Ishikawa (cell line): ENCODE measurements at regions not wholly inside any gene's neighbourhood (a gene's known extent, or its start where the extent isn't known, plus 50 kb on each side); places are given as distances from the start of the nearest gene placed in this dataset.

Experiments
- CEBPB ChIP-seq: IDR thresholded peaks from 2 replicates; pipeline ENCODE4 v1.6.1; 2012
- CREB1 ChIP-seq: IDR thresholded peaks from 2 replicates; pipeline ENCODE4 v1.6.1; 2012; ENCODE audit warnings: low read depth
- EGR1 ChIP-seq: IDR thresholded peaks from 2 replicates; pipeline ENCODE4 v1.6.1; 2012
- EP300 ChIP-seq: IDR thresholded peaks from 2 replicates; pipeline ENCODE4 v1.6.1; 2012; ENCODE audit warnings: borderline replicate concordance
- FOXM1 ChIP-seq: IDR thresholded peaks from 2 replicates; pipeline ENCODE4 v1.6.1; 2012; ENCODE audit warnings: low read depth, borderline replicate concordance
- NFIC ChIP-seq: IDR thresholded peaks from 2 replicates; pipeline ENCODE4 v1.6.1; 2012
- RAD21 ChIP-seq: IDR thresholded peaks from 2 replicates; pipeline ENCODE4 v1.6.1; 2012; ENCODE audit warnings: low read depth
- TAF1 ChIP-seq: IDR thresholded peaks from 2 replicates; pipeline ENCODE4 v1.6.1; 2012; ENCODE audit warnings: low read depth, mild to moderate bottlenecking
- TCF12 ChIP-seq: IDR thresholded peaks from 2 replicates; pipeline ENCODE4 v1.6.1; 2012; ENCODE audit warnings: low read depth
- TEAD4 ChIP-seq: IDR thresholded peaks from 2 replicates; pipeline ENCODE4 v1.6.1; 2012
- YY1 ChIP-seq: IDR thresholded peaks from 2 replicates; pipeline ENCODE4 v1.6.1; 2012; ENCODE audit warnings: low read depth
- ZBTB7A ChIP-seq: IDR thresholded peaks from 2 replicates; pipeline ENCODE4 v1.6.1; 2012; ENCODE audit warnings: low read depth
- TF ChIP-seq, protein P1 (sequence below): IDR thresholded peaks from 2 replicates; pipeline ENCODE4 v1.6.1; 2012
- TF ChIP-seq, protein P2 (sequence below): IDR thresholded peaks from 2 replicates; pipeline ENCODE4 v1.6.1; 2012
- TF ChIP-seq, protein P3 (sequence below): IDR thresholded peaks from 2 replicates; pipeline ENCODE4 v1.6.1; 2012; ENCODE audit warnings: low read depth, mild to moderate bottlenecking

DNA sequence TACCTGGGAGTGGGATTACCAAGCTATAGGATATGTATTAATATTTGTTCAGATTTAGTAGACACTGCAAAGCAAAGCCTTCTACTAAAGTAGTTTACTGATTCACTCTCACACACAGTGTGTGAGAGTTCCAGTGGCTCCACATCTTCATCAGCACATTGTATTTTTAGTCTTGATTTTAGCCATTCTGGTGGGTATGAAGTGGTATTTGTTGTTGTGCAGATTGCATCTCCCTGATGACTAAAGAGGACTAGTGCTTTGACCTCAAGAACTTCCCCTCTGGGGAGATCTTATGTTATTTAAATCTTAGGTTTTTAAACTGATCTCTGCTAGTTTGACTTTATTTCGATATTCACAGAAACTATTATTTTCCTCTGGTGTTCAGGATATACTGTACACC, 479.7 kb upstream of the RGS6 start:
- TF ChIP-seq, protein P1, sequence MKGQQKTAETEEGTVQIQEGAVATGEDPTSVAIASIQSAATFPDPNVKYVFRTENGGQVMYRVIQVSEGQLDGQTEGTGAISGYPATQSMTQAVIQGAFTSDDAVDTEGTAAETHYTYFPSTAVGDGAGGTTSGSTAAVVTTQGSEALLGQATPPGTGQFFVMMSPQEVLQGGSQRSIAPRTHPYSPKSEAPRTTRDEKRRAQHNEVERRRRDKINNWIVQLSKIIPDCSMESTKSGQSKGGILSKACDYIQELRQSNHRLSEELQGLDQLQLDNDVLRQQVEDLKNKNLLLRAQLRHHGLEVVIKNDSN: no peak
- TF ChIP-seq, protein P2, sequence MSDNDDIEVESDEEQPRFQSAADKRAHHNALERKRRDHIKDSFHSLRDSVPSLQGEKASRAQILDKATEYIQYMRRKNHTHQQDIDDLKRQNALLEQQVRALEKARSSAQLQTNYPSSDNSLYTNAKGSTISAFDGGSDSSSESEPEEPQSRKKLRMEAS: no peak
- TF ChIP-seq, protein P3, sequence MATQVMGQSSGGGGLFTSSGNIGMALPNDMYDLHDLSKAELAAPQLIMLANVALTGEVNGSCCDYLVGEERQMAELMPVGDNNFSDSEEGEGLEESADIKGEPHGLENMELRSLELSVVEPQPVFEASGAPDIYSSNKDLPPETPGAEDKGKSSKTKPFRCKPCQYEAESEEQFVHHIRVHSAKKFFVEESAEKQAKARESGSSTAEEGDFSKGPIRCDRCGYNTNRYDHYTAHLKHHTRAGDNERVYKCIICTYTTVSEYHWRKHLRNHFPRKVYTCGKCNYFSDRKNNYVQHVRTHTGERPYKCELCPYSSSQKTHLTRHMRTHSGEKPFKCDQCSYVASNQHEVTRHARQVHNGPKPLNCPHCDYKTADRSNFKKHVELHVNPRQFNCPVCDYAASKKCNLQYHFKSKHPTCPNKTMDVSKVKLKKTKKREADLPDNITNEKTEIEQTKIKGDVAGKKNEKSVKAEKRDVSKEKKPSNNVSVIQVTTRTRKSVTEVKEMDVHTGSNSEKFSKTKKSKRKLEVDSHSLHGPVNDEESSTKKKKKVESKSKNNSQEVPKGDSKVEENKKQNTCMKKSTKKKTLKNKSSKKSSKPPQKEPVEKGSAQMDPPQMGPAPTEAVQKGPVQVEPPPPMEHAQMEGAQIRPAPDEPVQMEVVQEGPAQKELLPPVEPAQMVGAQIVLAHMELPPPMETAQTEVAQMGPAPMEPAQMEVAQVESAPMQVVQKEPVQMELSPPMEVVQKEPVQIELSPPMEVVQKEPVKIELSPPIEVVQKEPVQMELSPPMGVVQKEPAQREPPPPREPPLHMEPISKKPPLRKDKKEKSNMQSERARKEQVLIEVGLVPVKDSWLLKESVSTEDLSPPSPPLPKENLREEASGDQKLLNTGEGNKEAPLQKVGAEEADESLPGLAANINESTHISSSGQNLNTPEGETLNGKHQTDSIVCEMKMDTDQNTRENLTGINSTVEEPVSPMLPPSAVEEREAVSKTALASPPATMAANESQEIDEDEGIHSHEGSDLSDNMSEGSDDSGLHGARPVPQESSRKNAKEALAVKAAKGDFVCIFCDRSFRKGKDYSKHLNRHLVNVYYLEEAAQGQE: no peak
- TF ChIP-seq EP300: no peak
- TF ChIP-seq YY1: no peak
- TF ChIP-seq TEAD4: no peak
- no peak for TF ChIP-seq CREB1
- no peak for TF ChIP-seq NFIC
- TF ChIP-seq ZBTB7A: no peak

DNA sequence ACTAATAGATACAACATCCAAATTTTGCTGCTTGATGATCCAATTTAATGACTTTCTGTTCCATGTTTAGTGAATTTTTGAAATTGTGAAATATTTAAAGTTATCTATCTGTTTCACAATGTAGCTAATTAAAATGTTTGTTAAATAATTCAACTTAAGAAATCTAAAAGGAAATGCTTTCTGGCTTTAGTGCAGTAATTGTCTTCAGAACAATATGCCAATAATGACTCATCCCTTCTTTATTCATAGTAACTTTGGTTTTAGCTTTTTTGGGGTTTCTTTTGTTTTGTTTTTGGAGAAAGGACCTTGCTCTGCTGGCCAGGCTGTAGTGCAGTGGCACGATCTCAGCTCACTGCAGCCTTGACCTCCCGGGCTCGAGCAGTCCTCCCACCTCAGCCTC, 479.2 kb upstream of the RGS6 start:
- no peak for TF ChIP-seq TCF12
- TF ChIP-seq TAF1: no peak
- no peak for TF ChIP-seq FOXM1
- TF ChIP-seq TEAD4: no peak
- TF ChIP-seq, protein P1: no peak
- TF ChIP-seq RAD21: no peak
- no peak for TF ChIP-seq YY1
- TF ChIP-seq, protein P2: no peak
- TF ChIP-seq EGR1: no peak

DNA sequence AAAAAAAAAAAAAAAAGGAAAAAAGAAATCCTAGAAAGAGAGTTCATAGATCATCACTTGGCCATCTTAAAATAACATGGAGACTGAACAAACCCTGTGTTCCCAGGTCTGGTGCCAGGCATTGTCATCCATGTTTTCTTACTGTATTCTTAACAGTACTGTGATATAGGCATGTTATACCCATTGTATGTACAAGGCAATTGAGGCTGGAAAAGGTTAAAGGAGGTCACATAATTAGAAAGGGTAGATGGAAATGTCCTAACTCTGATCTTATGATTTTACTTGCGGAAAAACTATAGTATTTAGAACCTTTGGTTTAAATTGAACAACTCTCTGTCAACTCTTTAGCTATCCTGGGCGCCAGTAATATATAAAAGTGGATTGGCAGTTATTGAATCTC, 478.2 kb upstream of the RGS6 start:
- TF ChIP-seq, protein P1: no peak
- TF ChIP-seq YY1 (no peak), TEAD4 (no peak), EP300 (no peak), ZBTB7A (no peak), TAF1 (no peak), CEBPB (no peak), EGR1 (no peak), RAD21 (no peak), NFIC (no peak), TCF12 (no peak), CREB1 (no peak), FOXM1 (no peak)
- TF ChIP-seq, protein P3: no peak
- TF ChIP-seq, protein P2: no peak

DNA sequence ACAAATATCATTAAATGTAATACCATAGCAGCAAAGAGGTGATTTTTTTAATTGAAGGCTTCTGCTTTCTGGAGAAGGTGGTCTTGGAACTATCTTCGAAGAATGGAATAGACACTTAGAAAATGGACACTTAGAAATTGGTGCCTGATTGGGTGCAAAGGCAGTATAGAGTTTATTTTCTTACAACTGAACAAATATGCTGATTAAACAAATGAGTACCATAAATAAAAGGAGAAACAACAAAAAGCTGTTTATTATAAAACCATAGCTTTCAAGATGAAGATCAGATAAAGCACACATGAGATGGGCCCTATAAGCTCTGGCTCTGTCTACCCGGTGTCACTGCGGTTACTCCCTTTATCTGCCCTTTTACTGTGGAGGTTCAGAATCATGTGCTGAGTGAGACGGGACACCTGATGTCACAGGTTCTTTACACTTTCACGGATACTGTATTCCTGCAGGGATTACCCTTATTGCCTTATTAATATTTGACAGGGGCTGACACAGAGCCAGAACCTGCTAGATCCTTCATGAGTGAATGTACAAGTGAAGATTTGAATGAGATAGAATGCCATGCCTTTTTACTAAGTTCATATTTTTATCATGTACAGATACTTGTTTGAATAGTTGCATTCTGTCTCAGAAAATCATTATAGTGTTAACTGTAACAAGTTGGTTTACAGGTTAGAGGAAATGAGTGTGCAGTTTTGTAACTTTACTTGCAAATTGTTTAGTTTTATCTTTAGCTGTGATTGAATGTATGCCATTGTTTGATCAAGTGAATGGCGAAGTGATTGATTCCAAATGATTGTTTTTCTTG, 477.5 kb upstream of the RGS6 start:
- no peak for TF ChIP-seq CEBPB

DNA sequence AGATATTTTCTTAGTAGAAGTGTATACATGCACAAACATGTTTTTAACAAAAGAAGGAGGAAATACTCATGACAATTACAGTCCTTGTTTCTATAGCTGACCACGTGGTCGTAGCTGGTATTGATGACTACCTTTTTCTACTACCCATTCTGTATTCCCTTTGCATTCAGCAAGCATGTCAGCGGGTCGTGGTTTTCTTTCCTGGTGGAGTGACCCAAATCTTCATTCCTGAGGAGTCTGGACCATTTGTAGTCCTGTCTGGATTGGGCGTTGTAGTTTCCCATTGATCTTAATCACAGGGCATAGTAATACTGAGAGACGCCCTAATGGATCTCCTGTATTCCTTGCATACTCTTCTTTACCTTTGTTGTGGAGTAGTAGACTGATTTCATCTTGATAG, 472.1 kb upstream of the RGS6 start:
- no peak for TF ChIP-seq CREB1
- TF ChIP-seq CEBPB: no peak
- no peak for TF ChIP-seq TCF12
- TF ChIP-seq EGR1: no peak
- TF ChIP-seq EP300: no peak
- no peak for TF ChIP-seq TAF1
- no peak for TF ChIP-seq FOXM1
- TF ChIP-seq ZBTB7A: no peak
- TF ChIP-seq, protein P3: no peak
- TF ChIP-seq, protein P2: no peak
- TF ChIP-seq RAD21: no peak
- TF ChIP-seq, protein P1: no peak
- no peak for TF ChIP-seq TEAD4
- no peak for TF ChIP-seq NFIC
- TF ChIP-seq YY1: no peak
